Superior temporal gyrus (tissue), 1 donor: ENCODE measurements at regions not wholly inside any gene's neighbourhood (a gene's known extent, or its start where the extent isn't known, plus 50 kb on each side); places are given as distances from the start of the nearest gene placed in this dataset.

ENCODE experiments used
- DNase-seq: peaks from one replicate; pipeline ENCODE4 v3.0.0-alpha.2; 2016; ENCODE audit errors: extremely low spot score

GRCh38 chr2:136215449-136215848 lies 97.5 kb upstream of the CXCR4 start:
- no peak for DNase-seq

- no peak for DNase-seq
Measured at GRCh38 chr2:136214307-136215200, 96.6 kb upstream of the CXCR4 start.

GRCh38 chr2:136213836-136214235 lies 95.9 kb upstream of the CXCR4 start:
- DNase-seq, result no peak

- no peak for DNase-seq
Measured at GRCh38 chr2:136212426-136213378, 94.8 kb upstream of the CXCR4 start.

GRCh38 chr2:136211701-136212100 lies 93.8 kb upstream of the CXCR4 start:
- DNase-seq, result no peak

- DNase-seq, result no peak
Measured at GRCh38 chr2:136210822-136211221, 92.9 kb upstream of the CXCR4 start.

GRCh38 chr2:136210455-136210805 lies 92.5 kb upstream of the CXCR4 start:
- no peak for DNase-seq

- no peak for DNase-seq
Measured at GRCh38 chr2:136209561-136210454, 91.9 kb upstream of the CXCR4 start.

- DNase-seq, result no peak
Measured at GRCh38 chr2:136208682-136209420, 90.9 kb upstream of the CXCR4 start.

GRCh38 chr2:136207665-136208064 lies 89.7 kb upstream of the CXCR4 start:
- DNase-seq, result no peak

GRCh38 chr2:136207030-136207623 lies 89.2 kb upstream of the CXCR4 start:
- DNase-seq, result no peak

GRCh38 chr2:136206613-136207012 lies 88.7 kb upstream of the CXCR4 start:
- DNase-seq, result no peak

- no peak for DNase-seq
Measured at GRCh38 chr2:136205615-136206014, 87.7 kb upstream of the CXCR4 start.

GRCh38 chr2:136204971-136205370 lies 87.0 kb upstream of the CXCR4 start:
- DNase-seq, result no peak

- no peak for DNase-seq
Measured at GRCh38 chr2:136195226-136195625, 77.3 kb upstream of the CXCR4 start.

GRCh38 chr2:136191041-136191440 lies 73.1 kb upstream of the CXCR4 start:
- DNase-seq, result no peak

GRCh38 chr2:136189221-136189782 lies 71.4 kb upstream of the CXCR4 start:
- no peak for DNase-seq

- no peak for DNase-seq
Measured at GRCh38 chr2:136188086-136188485, 70.1 kb upstream of the CXCR4 start.

- DNase-seq, result peak; percentile 17
Measured at GRCh38 chr2:136185981-136186776, 68.2 kb upstream of the CXCR4 start.
